ENCODE measurements at regions not wholly inside any gene's neighbourhood (a gene's known extent, or its start where the extent isn't known, plus 50 kb on each side); places are given as distances from the start of the nearest gene placed in this dataset.

GRCh38 chr17:13931111-13931526 lies 138.2 kb upstream of the COX10 start:
- DNase-seq (ENCODE audit: low read depth): peak; percentile 97

- DNase-seq (ENCODE audit: low read depth): peak; percentile 89
These were observed 137.4 kb upstream of the COX10 start for GRCh38 chr17:13931800-13932460.

GRCh38 chr17:13933441-13934276 lies 135.6 kb upstream of the COX10 start:
- DNase-seq (ENCODE audit: low read depth): no peak

- DNase-seq (ENCODE audit: low read depth): no peak
These were observed 130.1 kb upstream of the COX10 start for GRCh38 chr17:13939222-13939621.

GRCh38 chr17:13940858-13941665 lies 128.2 kb upstream of the COX10 start:
- peak; percentile 16 for DNase-seq (ENCODE audit: low read depth)

GRCh38 chr17:13941781-13942180 lies 127.5 kb upstream of the COX10 start:
- no peak for DNase-seq (ENCODE audit: low read depth)

- DNase-seq (ENCODE audit: low read depth): no peak
These were observed 125.4 kb upstream of the COX10 start for GRCh38 chr17:13943909-13944308.

GRCh38 chr17:13947499-13947898 lies 121.8 kb upstream of the COX10 start:
- DNase-seq (ENCODE audit: low read depth): no peak

- no peak for DNase-seq (ENCODE audit: low read depth)
These were observed 117.1 kb upstream of the COX10 start for GRCh38 chr17:13952009-13952750.

- no peak for DNase-seq (ENCODE audit: low read depth)
These were observed 115.5 kb upstream of the COX10 start for GRCh38 chr17:13953841-13954240.

GRCh38 chr17:13957636-13958035 lies 111.7 kb upstream of the COX10 start:
- DNase-seq (ENCODE audit: low read depth): peak; percentile 38

- no peak for DNase-seq (ENCODE audit: low read depth)
These were observed 110.5 kb upstream of the COX10 start for GRCh38 chr17:13958773-13959172.

- DNase-seq (ENCODE audit: low read depth): no peak
These were observed 108.0 kb upstream of the COX10 start for GRCh38 chr17:13961265-13961664.

- DNase-seq (ENCODE audit: low read depth): no peak
These were observed 106.5 kb upstream of the COX10 start for GRCh38 chr17:13962716-13963240.

- no peak for DNase-seq (ENCODE audit: low read depth)
These were observed 101.9 kb upstream of the COX10 start for GRCh38 chr17:13967416-13967815.

GRCh38 chr17:13970531-13970930 lies 98.8 kb upstream of the COX10 start:
- no peak for DNase-seq (ENCODE audit: low read depth)

GRCh38 chr17:13973960-13974651 lies 95.2 kb upstream of the COX10 start:
- no peak for DNase-seq (ENCODE audit: low read depth)

GRCh38 chr17:13977837-13978236 lies 91.5 kb upstream of the COX10 start:
- no peak for DNase-seq (ENCODE audit: low read depth)

- DNase-seq (ENCODE audit: low read depth): no peak
These were observed 90.8 kb upstream of the COX10 start for GRCh38 chr17:13978478-13978877.

- no peak for DNase-seq (ENCODE audit: low read depth)
These were observed 87.4 kb upstream of the COX10 start for GRCh38 chr17:13981881-13982280.
